Adipocyte (in vitro differentiated cells): ENCODE measurements at regions not wholly inside any gene's neighbourhood (a gene's known extent, or its start where the extent isn't known, plus 50 kb on each side); places are given as distances from the start of the nearest gene placed in this dataset.
A peak's percentile ranks its signal among the peaks of the same experiment; 100 is the strongest.
"Not testable (repeated sequence)": the region's sequence is repeated elsewhere in the genome, so short reads cannot be mapped to it uniquely, and the experiment has no call there.

Experiments
- DNase-seq: peaks from one replicate; pipeline ENCODE4 v3.0.0-alpha.2; 2015; ENCODE audit warnings: low read depth
- H3K27me3 ChIP-seq: replicated peaks from 2 replicates; pipeline ENCODE4 v1.7.0; 2013; ENCODE audit warnings: mild to moderate bottlenecking, low read length, moderate library complexity; ENCODE audit not compliant: control insufficient read depth, insufficient read depth
- H3K36me3 ChIP-seq: 2 replicates; pipeline ENCODE4 v1.7.0; 2013; ENCODE audit warnings: low read length, mild to moderate bottlenecking, moderate library complexity; ENCODE audit not compliant: control insufficient read depth, insufficient read depth, severe bottlenecking
- H3K4me1 ChIP-seq: 2 replicates; pipeline ENCODE4 v1.7.0; 2013; ENCODE audit warnings: mild to moderate bottlenecking, low read length, moderate library complexity; ENCODE audit not compliant: control insufficient read depth, insufficient read depth
- H3K4me3 ChIP-seq: 2 replicates; pipeline ENCODE4 v1.7.0; 2013; ENCODE audit warnings: mild to moderate bottlenecking, low read length, moderate library complexity
- H3K9ac ChIP-seq: 2 replicates; pipeline ENCODE4 v1.7.0; 2013; ENCODE audit warnings: mild to moderate bottlenecking, low read length, moderate library complexity
- H3K9me3 ChIP-seq: 2 replicates; pipeline ENCODE4 v1.7.0; 2013; ENCODE audit warnings: mild to moderate bottlenecking, low read length, moderate library complexity; ENCODE audit not compliant: control insufficient read depth

DNA sequence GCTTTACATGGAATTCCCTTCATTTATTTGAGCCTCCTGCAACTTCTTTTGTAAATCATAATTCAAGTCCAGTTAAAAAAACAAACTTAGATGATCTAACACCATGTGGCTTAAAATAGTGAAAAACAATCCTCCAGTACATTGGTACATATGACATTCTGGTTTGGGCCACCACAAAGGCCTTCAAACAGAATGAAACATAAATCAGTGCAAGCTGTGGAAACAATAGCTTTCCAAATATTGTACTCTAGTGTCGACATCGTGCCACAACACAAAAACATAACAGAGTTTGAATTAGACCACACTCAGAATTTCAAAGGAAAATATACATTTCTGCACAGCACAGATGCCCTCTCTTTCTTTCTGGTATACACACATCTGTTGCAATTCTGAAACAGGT, 751.3 kb downstream of the SLC6A15 start:
- no peaks in the 10 kb centered on the region for H3K4me1 ChIP-seq
- no peaks in the 10 kb centered on the region for H3K36me3 ChIP-seq
- peak; percentile 89 for DNase-seq
- H3K9ac ChIP-seq = no peak overlapping the region
- H3K9me3 ChIP-seq = no peaks in the 10 kb centered on the region
- no peaks in the 10 kb centered on the region for H3K27me3 ChIP-seq
- no peak overlapping the region for H3K4me3 ChIP-seq

GRCh38 chr12:84159260-84159659, 753.3 kb downstream of the SLC6A15 start:
- Histone ChIP-seq H3K4me3 (no peak overlapping the region), H3K9me3 (no peaks in the 10 kb centered on the region), H3K9ac (no peak overlapping the region), H3K36me3 (no peaks in the 10 kb centered on the region), H3K4me1 (no peaks in the 10 kb centered on the region), H3K27me3 (no peaks in the 10 kb centered on the region)
- no peak for DNase-seq

GRCh38 chr12:84157170-84157569, 755.4 kb downstream of the SLC6A15 start:
- no peak for DNase-seq
- no peaks in the 10 kb centered on the region for H3K9me3 ChIP-seq
- H3K9ac ChIP-seq = no peak overlapping the region
- H3K4me3 ChIP-seq = no peak overlapping the region
- no peaks in the 10 kb centered on the region for H3K4me1 ChIP-seq
- H3K36me3 ChIP-seq = no peaks in the 10 kb centered on the region
- H3K27me3 ChIP-seq = no peaks in the 10 kb centered on the region

DNA sequence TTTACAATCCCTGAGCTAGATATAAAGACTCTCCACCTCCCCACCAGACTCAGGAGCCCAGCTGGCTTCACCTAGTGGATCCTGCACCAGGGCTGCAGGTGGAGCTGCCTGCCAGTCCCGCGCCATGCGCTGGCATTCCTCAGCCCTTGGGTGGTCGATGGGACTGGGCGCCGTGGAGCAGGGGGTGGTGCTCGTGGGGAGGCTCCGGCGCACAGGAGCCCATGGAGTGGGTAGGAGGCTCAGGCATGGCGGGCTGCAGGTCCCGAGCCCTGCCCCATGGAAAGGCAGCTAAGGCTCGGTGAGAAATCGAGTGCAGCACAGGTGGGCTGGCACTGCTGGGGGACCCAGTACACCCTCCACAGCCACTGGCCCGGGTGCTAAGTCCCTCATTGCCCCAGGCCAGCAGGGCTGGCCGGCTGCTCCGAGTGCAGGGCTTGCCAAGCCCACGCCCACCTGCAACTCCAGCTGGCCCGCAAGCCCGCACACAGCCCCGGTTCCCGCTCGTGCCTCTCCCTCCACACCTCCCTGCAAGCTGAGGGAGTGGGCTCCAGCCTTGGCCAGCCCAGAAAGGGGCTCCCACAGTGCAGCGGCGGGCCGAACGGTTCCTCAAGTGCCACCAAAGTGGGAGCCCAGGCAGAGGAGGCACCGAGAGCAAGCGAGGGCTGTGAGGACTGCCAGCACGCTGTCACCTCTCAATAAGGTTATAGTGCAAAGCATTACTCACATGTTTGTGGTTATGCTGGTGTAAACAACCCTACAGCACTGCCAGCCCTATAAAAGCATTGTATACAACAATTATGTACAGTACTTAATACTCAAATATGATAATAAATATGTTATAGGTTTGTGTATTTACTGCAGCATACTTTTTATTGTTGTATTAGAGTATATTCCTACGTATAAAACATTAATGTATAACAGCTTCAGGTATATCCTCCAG, 757.3 kb downstream of the SLC6A15 start:
- H3K9me3 ChIP-seq, H3K27me3 ChIP-seq, H3K9ac ChIP-seq, H3K36me3 ChIP-seq, DNase-seq, H3K4me3 ChIP-seq, H3K4me1 ChIP-seq: not testable (repeated sequence)

GRCh38 chr12:84154439-84154990, 758.1 kb downstream of the SLC6A15 start:
- H3K4me1 ChIP-seq, DNase-seq, H3K9ac ChIP-seq, H3K9me3 ChIP-seq, H3K4me3 ChIP-seq, H3K36me3 ChIP-seq, H3K27me3 ChIP-seq: not testable (repeated sequence)

GRCh38 chr12:84150201-84150600, 762.4 kb downstream of the SLC6A15 start:
- no peaks in the 10 kb centered on the region for H3K4me1 ChIP-seq
- no peaks in the 10 kb centered on the region for H3K36me3 ChIP-seq

GRCh38 chr12:84148335-84148734, 764.3 kb downstream of the SLC6A15 start:
- Histone ChIP-seq H3K4me3 (no peak overlapping the region), H3K27me3 (no peaks in the 10 kb centered on the region), H3K9ac (no peak overlapping the region), H3K36me3 (no peaks in the 10 kb centered on the region), H3K4me1 (no peaks in the 10 kb centered on the region), H3K9me3 (peaks cover 5% of the 10 kb centered on the region)
- DNase-seq = no peak

More at GRCh38 chr12:84150201-84150600, 762.4 kb downstream of the SLC6A15 start:
- H3K4me3 ChIP-seq = no peak overlapping the region
- H3K27me3 ChIP-seq = no peaks in the 10 kb centered on the region
- DNase-seq = no peak
- peaks cover 5% of the 10 kb centered on the region for H3K9me3 ChIP-seq
- H3K9ac ChIP-seq = no peak overlapping the region

DNA sequence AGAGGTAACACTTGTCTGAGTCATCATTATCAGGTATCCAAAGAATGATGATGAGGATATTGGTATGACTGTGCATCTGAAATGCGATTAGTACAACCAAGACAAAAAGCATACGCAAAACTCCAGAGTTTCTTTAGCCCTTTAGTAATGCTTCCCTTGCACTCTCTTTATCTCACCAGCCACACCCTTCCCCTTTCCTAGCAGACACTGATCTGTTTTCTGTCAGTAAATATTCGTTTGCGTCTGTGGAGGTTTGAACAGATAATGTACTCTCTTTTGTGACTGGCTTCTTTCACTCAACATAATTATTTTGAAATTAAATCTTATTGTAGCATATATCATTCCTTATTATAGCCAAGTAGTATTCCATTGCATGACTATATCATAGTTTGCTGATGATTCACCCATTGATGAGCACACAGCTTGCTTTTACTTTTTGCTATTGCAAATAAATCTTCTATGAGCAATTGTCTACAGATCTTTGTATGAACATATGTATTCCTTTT, 775.7 kb downstream of the SLC6A15 start:
- H3K4me1 ChIP-seq = no peaks in the 10 kb centered on the region
- no peak for DNase-seq
- H3K27me3 ChIP-seq = no peaks in the 10 kb centered on the region
- no peak overlapping the region for H3K9ac ChIP-seq
- no peak overlapping the region for H3K4me3 ChIP-seq
- no peaks in the 10 kb centered on the region for H3K36me3 ChIP-seq
- no peaks in the 10 kb centered on the region for H3K9me3 ChIP-seq

DNA sequence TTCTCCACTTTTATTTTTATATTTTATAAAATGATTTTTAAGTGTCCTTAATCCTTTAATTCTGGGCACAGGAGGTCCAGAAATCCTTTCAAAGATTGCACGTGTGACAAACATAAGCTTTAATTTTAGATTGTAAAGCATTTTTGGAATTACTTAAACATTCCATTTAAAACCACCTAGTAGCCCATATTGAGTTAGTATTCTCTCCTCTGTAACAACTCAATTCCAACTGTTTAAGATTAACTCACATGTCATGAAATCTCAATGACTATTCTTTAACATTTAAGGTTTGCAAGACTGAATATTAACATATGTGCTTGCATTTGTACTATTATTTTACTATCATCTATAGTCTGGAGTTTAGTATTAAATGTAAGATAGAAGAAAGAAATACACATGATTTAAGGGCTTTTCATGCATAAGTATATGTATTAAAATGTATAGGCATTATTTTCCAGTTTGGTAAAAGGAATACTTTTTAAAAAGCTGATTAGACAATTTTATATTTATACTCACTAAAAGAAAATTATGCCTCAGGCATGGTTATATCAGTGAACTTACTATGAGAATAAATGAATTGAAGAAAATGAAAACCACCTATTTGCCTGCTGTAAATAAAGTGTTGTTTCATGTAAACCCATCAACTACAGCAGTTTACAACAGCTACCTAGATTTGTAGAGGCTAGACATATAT, 776.9 kb downstream of the SLC6A15 start:
- no peak overlapping the region for H3K9ac ChIP-seq
- no peaks in the 10 kb centered on the region for H3K36me3 ChIP-seq
- H3K4me1 ChIP-seq = peaks cover 5% of the 10 kb centered on the region
- no peaks in the 10 kb centered on the region for H3K9me3 ChIP-seq
- H3K4me3 ChIP-seq = no peak overlapping the region
- no peaks in the 10 kb centered on the region for H3K27me3 ChIP-seq
- DNase-seq = no peak

DNA sequence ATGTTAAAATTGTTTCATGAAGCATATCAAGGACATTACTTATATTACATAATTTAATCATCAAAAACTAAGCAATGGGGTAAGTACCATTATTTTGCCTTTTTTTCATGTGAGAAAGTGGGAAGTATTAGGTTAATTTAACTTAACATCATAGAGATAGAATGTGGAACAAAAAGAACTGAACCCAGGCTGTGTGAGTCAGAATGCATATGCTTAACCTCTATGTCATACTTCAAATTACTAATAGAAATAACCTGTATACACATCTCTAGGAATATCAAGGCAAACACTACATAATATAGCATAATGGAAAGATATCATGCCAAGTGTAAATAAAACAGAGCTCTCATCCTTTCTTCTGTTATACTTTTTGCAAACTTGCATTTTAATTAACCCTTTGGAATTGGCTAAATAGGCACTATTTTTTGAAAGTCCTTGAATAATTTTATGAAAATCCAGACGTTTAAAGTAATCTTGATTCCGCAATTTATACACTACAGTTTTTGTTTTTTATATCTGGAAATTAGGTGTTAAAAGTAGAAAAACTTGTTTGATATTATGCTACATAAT, 777.7 kb downstream of the SLC6A15 start:
- peaks cover 5% of the 10 kb centered on the region for H3K4me1 ChIP-seq
- H3K9me3 ChIP-seq = no peaks in the 10 kb centered on the region
- H3K36me3 ChIP-seq = no peaks in the 10 kb centered on the region
- H3K9ac ChIP-seq = no peak overlapping the region
- no peak overlapping the region for H3K4me3 ChIP-seq
- no peaks in the 10 kb centered on the region for H3K27me3 ChIP-seq
- no peak for DNase-seq

GRCh38 chr12:84131076-84131475, 781.5 kb downstream of the SLC6A15 start:
- DNase-seq = peak; percentile 78
- H3K9ac ChIP-seq = no peak overlapping the region
- no peaks in the 10 kb centered on the region for H3K27me3 ChIP-seq
- no peaks in the 10 kb centered on the region for H3K9me3 ChIP-seq
- peaks cover 5% of the 10 kb centered on the region for H3K4me1 ChIP-seq
- no peaks in the 10 kb centered on the region for H3K36me3 ChIP-seq
- H3K4me3 ChIP-seq = no peak overlapping the region
